Right ventricle myocardium inferior (tissue), 1 donor: ENCODE measurements at regions not wholly inside any gene's neighbourhood (a gene's known extent, or its start where the extent isn't known, plus 50 kb on each side); places are given as distances from the start of the nearest gene placed in this dataset.

Experiments used
- ATAC-seq: fragments of 200-7000 bp; cut with Tn5 transposase; one replicate; pipeline ENCODE4 v1.9.1; 2020; ENCODE audit warnings: mild to moderate bottlenecking, moderate library complexity
- DNase-seq: peaks from one replicate; pipeline ENCODE4 v3.0.0; 2021; ENCODE audit errors: missing footprints
- intact Hi-C: fragments of 100-400 bp; cut with DNase I; formaldehyde crosslinking; loops from one replicate; pipeline ENCODE4 v1.11.0; 2022
- donor health status: DM: no; HTN: yes; CAD: no; lungs with severe emphysema.

DNA sequence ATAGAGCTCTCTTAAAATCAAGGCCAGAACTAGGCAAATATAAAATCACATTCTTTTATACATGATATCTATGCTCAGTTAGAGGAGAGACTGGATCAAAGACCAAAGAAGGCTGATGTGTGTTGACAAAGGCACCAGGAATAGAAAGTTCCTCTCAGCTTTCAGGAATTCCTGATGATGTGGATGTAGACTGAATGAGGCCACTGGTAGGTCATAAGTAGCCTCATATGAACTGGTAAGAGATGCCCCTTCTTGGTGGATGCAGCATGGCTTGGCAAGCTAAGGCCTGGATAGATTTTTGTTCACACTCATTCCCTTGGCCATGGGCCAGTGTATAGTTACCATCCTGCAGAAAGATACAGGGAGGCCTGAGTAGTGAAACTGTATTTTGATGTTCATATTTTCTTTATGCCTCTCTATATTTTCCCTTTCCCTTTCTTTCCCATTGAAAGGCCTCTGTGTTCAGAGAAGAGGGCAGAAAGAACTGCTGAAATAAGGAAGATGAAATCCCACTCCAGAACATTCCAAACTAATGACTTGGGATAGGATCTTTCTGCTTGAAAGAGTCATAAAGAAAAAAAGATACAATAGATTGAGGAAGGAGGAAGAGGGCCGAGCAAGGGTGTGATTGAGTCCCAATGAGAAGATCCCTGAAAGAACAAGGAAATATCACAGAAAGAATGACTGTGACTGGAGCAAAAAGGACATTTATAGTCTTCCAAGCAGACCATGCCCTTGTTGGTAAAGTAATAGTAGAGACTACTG, 2182.7 kb upstream of the PIK3C3 start:
- no peak for ATAC-seq
- intact Hi-C loops, result no loop called here
- DNase-seq, result no peak

DNA sequence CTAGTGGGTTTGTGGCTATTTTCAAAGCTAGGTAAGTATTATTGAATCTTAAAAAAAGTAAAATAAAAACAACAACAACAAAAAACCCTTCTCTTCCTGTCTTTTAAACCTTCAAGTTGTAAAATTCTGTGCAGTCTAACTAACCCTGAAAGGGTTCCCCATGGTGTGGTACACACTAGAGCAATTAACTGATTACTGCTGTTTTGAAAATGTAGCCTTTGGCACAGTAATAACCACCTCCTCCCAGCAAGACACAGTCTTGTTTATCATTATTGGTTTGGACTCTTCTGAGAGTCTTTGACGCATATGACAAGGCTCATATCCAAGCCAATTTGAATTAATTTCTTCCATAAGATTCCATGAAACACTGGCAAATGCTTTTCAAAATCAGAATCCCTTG, 2184.6 kb upstream of the PIK3C3 start:
- intact Hi-C loops, result no loop called here
- DNase-seq (no peak), ATAC-seq (no peak)

DNA sequence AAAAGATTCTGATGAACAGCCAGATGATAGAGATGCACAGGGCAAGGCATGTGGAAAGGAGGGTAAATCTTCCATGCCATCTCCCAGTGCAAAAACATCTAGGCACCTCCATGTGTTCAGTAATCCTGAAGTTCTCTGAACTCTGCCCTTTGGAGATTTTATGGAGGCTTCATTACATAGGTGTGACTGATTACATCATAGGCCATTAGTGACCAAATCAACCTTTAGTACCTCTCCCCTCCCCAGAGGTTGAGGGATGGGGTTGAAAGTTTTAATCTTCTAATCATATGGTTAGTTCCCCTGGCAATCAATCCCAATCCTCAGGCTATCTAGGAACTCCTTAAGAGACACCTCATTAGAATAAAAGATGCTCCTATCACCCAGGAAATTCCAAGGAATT, 2190.2 kb upstream of the PIK3C3 start:
- intact Hi-C loops, result no loop called here
- ATAC-seq (no peak), DNase-seq (no peak)

DNA sequence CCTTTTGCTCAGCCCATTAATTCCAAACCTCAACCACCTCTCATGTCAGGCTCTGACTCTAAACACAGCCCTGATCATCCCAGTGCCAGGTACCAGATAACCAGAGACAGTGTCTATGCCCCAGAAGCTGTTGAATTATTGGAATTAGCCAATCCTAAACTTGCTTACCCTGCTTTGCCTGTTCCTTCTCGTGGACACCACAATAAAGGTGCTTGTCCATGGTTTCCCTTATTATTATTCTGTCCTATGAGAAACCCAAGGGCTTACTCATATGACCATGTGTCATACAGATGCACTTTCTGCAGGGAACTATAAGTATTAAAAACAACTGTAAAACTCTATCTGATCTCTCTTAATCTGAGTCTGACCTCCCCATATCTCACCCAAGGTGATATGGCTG, 2193.8 kb upstream of the PIK3C3 start:
- intact Hi-C loops, result no loop called here
- ATAC-seq (no peak), DNase-seq (no peak)

DNA sequence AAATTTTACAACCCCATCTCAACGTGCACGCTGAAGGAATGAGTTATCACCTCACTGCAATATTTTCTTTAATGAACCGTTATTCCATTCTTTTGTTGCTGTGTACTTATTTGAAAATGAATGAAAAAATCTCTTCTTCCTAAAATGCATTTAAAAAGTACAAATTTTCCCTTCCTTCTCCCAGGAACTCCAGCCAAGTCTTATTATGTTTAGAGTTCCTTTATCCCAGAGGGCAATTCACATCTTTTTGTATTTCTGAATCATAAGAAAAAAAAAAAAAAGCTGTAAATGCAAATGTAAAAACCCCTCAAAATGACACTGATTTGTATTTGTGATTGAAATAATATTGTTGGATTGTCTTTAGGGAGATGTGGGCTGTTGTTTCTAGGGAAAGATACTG, 2194.3 kb upstream of the CELF4 start:
- intact Hi-C loops, result no loop called here
- DNase-seq, result no peak
- ATAC-seq, result no peak

DNA sequence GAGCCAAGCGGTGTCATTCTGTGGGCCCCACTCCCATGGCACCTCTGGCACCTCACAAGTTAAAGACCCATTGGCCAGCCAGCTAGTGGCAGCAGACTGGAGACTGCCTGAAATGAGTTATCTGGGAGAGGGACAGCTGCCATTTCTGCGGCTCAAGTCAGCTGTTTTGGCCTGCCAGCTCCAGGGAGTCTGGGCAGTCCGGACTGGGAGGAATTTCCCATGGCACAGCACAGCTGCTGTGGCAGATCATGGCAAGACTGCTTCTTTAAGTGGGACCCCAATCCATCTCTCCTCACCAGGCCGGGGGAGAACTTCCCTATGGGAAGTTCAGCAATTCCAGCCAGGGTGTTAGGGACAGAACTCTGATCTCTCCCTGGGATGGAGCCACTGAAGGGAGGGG, 2187.6 kb upstream of the CELF4 start:
- DNase-seq, result no peak
- intact Hi-C loops, result no loop called here
- ATAC-seq, result no peak

DNA sequence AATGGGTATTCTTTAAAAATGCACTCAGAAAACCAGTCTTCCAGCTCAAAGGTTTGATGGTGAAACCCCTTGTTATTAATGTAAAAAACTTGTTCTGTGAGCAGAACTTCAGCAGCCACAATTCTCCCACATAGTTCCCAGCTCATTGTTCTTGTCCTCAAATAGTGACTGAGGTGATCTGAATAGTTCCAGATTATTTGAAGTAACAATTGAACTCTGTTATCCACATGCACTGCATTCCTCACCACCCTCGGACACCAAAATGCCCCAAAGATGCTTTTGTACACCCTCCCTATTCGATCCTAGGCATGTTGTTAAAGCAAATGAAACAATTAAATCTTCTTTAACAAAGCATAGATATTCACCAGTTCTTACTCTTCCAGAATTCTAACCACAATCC, 2186.8 kb upstream of the CELF4 start:
- ATAC-seq (no peak), DNase-seq (no peak)
- intact Hi-C loops, result no loop called here

DNA sequence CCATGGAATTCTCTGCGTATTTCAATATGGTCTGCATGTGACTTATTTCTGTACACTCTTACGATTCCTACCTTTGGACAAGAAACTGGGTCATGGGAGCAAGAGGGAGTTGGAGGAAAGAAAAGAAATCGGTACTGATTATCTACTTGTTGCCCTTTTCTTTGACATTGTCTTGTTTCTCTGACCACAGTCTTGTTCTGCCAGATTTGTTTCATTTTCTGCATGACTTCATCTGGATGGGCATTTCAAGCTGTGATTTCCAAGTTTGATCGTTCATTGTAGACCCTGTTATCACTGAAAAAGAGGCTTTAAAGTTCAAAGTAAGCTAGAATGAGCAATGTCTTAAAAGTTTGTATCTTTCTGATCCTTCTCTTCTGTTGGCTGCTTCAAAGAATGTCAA, 2186.3 kb upstream of the CELF4 start:
- no peak for ATAC-seq
- no peak for DNase-seq
- intact Hi-C loops, result no loop called here

DNA sequence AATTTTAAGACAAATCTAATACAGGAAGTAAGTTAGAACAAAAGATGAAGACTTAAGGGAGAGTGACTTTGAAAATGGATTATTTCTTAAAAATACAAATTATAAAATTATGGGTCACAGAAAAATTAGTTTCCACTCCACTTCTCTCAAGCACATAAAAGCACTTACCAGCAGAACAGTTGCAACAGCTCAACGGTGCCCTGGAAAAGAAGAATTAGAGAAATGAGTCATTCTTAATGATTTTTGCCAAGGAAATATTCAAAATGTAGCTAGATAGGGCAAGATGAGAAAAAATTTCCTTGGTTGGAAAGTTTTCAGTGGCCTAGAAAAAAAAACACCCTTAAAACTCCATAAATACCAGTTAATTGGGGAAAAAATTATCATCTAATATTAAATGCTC, 2185.6 kb upstream of the CELF4 start:
- ATAC-seq, result no peak
- intact Hi-C loops, result no loop called here
- no peak for DNase-seq

DNA sequence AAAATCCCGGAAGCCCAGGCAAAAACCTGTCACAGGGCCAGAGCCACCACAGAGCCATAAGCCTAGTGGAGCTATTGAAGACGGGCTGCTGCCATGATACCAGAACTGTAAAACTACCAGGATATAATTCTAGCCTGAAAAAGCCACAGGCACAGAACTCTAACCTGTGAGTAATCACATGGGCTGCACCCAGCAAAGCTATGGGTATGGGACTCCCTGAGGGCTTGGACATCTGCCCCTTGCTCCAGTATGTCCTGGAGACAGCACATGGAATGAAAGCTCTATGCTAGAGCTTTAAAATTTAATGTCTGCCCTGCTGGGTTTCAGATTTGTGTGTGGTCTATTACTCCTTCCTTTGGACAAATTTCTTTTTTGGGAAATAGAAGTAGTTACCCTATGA, 2183.6 kb upstream of the CELF4 start:
- ATAC-seq (no peak), DNase-seq (no peak)
- intact Hi-C loops, result no loop called here

DNA sequence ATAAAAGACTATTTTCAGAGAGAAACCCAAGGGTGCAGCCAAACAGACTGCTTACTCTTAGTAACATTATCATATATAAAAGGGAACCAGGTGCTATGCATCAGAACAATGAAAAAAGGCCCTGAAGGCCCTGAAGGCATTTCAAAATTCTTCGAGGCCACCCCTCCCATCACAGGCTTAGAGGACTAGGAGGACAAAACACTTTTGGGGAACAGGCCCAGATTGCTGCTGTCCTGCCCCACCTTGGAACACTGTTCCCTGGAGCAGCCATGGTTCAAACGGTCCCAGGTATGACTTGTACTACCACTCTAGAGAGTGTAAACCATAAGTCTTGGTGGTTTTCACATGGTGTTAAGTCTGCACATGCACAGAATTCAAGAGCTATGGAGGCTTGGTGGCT, 2183.1 kb upstream of the CELF4 start:
- intact Hi-C loops, result no loop called here
- no peak for ATAC-seq
- DNase-seq, result no peak

DNA sequence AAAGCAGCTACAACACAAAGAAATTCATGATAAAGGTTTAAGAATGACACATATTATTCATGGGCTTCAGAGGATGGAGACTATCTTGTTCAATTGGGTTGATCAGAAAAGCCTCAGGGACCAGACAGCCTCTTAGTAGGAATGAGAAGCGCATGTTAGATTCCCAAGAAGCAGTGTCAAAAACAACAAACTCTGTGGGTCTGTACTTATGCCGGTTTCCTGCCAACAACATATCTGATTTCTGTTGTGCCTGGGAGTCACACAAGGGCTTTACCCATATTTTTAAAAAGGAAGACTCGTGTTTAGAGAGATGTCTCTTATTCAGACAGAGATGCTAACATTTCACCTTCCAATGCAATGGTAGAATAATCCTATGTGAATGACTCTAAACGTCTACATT, 2180.6 kb upstream of the CELF4 start:
- no peak for DNase-seq
- ATAC-seq, result no peak
- intact Hi-C loops, result no loop called here

DNA sequence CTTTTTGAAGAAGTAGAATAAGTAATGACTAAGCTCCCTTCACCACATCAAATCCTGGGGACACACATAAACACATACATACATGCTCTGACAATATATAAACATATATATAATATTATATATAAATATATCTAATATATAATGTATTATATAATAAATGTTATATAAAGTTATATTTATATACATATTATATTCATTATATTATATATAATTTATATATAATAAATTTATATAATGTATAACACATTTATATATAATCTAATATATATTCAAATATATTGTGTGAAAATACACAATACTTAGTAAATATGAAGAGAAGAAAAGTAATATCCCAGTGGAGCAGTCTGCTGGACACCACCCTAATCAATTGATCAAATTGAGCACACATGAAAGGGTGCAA, 2177.9 kb upstream of the CELF4 start:
- no peak for ATAC-seq
- intact Hi-C loops, result no loop called here
- DNase-seq, result no peak

DNA sequence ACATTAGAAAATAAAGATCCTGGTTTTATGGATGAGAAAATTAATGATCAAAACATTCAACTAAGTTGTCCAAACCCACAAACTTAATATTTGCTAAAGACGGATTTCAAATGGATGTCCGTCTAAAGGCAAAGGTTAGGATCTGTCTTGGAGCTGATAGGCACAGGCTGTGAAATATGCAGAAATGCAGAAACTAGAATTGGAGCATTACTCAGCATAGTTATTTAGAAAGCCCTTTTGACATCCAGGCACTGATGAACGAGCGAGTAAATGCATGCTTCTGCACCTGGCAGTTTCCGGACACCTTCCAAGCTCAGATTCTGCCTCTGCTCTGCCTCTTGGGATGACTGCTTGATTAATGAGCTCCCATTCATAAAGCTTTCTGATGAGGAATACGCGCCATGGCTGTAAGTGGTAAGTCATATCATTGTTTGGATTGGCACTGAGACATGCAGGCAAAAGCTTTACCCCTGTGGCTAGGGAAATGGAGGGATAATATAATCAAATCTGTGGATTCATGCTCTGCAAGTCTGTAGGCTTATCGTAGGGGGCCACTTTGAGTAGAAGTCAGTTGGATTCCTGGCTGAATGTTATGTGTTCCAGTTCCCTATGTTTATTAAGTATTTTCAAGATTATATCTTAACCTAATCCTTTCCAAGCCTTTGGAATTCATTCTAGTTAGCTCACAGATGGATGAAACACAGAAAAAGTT, 2176.3 kb upstream of the CELF4 start:
- intact Hi-C loops, result no loop called here
- no peak for ATAC-seq
- DNase-seq, result no peak

DNA sequence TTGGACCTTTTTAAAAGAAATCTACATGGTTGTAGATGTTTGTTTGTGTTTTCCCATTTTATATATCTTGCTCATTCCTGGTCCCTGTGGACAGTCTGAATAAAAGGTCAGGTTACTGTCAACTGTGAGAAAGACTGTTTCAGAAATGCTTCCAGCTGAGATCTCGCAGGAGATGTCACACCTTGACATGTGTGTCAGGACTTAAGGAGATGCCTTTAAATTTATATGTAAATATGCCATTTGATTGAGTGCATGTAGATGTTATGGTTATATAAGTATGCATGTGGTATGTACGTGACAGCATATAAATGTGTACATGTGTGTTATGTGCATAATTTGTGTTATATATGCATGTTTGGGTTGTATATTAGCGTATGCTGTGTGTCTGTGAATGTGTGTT, 2172.3 kb upstream of the CELF4 start:
- DNase-seq (no peak), ATAC-seq (no peak)
- intact Hi-C loops, result no loop called here

DNA sequence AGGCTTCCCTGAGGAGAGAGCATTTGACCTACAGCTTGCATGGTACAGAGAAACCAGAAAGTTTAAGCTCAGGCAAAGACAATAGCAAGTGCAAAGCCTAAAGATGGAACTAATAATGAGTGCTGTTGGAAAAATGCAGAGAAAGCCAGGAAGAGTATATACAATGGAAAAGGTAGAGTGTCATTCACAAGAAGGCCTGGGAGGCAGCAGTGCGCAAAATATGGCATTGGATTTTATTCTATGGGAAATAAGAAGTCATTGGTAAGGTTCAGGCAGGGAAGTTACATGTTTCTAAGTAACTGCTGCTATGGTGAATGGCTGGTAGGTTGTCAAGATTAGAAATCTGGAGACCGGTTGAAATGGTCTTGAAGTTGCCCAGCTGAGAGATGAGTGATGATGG, 2167.3 kb upstream of the CELF4 start:
- DNase-seq (no peak), ATAC-seq (no peak)
- intact Hi-C loops, result no loop called here

DNA sequence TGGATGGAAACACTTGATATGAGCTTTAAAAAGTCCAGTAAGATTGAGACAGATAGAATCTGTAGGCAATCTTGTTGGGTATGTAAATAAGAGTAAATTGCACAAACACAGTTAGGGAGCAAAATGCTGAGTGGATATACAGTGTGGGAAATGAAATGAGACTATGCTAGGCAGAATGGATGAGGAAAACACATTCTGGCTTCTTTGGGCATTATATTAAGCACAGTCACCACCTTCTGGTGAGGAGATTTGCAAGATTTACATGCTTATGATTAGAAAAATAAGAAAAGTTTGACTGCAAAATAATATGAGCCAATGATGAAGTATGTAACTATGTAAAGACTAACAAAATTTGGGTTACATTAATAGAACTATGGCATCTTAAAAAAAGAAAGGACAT, 2165.0 kb upstream of the CELF4 start:
- ATAC-seq, result no peak
- intact Hi-C loops, result no loop called here
- DNase-seq, result no peak

DNA sequence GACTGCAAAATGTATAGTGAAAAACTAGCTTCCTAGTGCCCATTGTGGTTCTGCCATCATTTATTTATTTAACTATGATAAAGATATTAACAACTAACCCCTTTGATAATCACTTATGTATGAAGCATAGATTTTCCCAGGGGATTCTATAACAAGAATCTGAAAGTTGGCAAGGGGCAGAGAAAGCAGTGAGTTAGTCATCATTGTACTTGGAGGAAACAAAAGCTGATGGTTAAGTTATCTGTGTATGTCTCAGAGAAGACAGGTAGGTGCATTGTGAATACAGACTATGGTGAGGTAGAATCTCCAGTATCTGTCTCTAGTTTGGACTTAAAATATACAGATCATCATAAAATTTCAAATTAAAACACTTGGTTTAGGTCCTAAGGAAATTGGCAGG, 2159.1 kb upstream of the CELF4 start:
- intact Hi-C loops, result no loop called here
- ATAC-seq, result no peak
- no peak for DNase-seq

DNA sequence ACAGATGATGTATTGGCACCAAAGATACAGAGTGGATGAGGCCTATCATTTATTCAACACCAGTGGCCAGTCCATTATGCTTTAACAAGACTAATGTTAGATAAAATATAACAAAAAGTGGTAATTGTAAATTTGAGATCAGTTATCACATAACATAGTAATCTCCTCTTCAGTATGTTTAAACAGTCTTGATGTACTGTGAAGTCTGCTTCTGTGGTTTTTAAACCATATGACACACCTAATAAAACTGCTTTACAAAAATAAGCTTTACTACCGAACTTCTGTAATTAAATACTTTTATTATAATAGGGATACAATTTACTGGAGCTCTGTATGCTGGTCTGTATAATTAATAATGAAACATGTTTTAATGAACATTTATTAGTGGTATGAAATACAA, 2156.1 kb upstream of the CELF4 start:
- intact Hi-C loops, result no loop called here
- ATAC-seq, result no peak

DNA sequence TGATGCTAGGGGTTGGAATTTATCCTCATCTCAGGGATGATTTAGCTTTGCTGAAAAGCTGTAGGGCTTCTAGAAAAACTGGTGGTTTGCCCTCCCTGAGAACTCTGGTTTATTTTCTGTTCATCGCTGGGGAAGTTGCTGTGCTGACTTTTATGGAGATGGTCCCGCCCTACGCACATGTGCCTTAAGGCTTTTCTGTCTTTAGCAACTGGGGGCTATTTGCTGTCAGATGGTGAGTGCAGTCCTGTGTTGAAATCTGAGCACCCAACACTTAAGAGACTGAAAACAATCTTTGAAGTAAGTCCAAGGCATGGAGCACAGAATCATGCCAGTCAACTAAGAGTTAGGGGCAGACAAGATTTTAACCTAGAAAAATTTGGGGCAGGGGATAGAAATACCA, 2148.4 kb upstream of the CELF4 start:
- ATAC-seq, result no peak
- intact Hi-C loops, result no loop called here
- no peak for DNase-seq

More for the DNA sequence above, 2156.1 kb upstream of the CELF4 start:
- DNase-seq, result no peak

DNA sequence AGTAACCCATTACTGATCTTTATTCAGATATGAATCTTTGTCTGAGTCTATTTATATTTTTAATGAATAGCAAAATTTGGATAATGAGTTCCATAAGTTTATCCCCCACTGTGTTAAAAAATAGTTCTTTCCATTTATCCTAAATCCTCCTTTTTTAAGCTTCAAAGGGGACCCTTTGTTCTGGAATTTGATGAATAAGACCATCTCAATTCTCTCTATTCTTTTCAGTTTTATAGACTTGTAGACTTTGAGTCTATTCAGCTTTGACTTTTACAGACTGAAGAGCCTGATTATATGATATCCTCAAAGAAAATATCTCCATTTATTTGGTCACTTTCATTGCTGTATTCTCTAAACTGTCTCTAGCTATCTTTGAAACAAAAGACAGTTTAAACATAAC, 2146.1 kb upstream of the CELF4 start:
- intact Hi-C loops, result no loop called here
- no peak for DNase-seq
- no peak for ATAC-seq
